Central memory CD8-positive, alpha-beta T cell (primary cell): ENCODE measurements at regions not wholly inside any gene's neighbourhood (a gene's known extent, or its start where the extent isn't known, plus 50 kb on each side); places are given as distances from the start of the nearest gene placed in this dataset.
"Not testable (repeated sequence)": the region's sequence is repeated elsewhere in the genome, so short reads cannot be mapped to it uniquely, and the experiment has no call there.

Source experiments
- ATAC-seq: fragments of 150-1000 bp; cut with Tn5 transposase; replicated peaks from 2 replicates; pipeline ENCODE4 v1.10.0; 2022; ENCODE audit warnings: mild to moderate bottlenecking, moderate FRiP score, moderate number of reproducible peaks; ENCODE audit not compliant: poor library complexity, severe bottlenecking; ENCODE audit errors: extremely low read depth
- DNase-seq, 2 donors: peaks; one replicate each; pipeline ENCODE4 v3.0.0; 2021; ENCODE audit warnings: low spot score in 2 of 2
- H3K27ac Mint-ChIP-seq: one replicate; pipeline ENCODE4 v1.8.0; 2022; ENCODE audit warnings: low read depth, mild to moderate bottlenecking, moderate library complexity, mixed read lengths
- H3K27me3 Mint-ChIP-seq: one replicate; pipeline ENCODE4 v1.8.0; 2022; ENCODE audit warnings: mixed read lengths
- H3K36me3 Mint-ChIP-seq: one replicate; pipeline ENCODE4 v1.8.0; 2022; ENCODE audit warnings: mild to moderate bottlenecking, moderate library complexity, mixed read lengths; ENCODE audit not compliant: insufficient read depth
- H3K4me1 Mint-ChIP-seq: one replicate; pipeline ENCODE4 v1.8.0; 2022; ENCODE audit warnings: mixed read lengths
- H3K4me3 Mint-ChIP-seq: one replicate; pipeline ENCODE4 v1.8.0; 2022; ENCODE audit warnings: mild to moderate bottlenecking, moderate library complexity, mixed read lengths
- H3K9me3 Mint-ChIP-seq: one replicate; pipeline ENCODE4 v1.8.0; 2022; ENCODE audit warnings: mixed read lengths

DNA sequence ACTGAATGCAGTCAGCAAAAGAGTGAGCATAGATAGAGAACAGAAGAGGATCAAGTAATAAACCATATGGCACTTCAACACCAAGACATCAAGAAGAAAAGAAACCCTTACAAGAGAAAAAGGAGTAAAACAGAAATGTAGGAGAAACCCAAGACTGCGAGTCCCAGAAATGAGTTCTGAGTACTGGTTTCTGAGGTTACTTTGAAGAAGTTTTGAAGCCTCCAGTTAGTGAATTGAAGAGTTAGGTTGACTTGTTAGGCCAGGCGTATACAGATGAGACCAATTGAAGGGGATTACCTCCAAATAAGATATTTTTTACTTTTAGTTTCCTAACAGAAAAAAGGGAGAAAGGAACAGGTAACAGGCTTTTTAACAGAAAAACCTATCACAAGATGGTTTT is 162.2 kb upstream of the SSTR1 start:
- Mint-ChIP-seq H3K4me3 (no peak overlapping the region), H3K27me3 (no peaks in the 10 kb centered on the region), H3K9me3 (peaks cover 9% of the 10 kb centered on the region), H3K27ac (no peak overlapping the region), H3K4me1 (no peaks in the 10 kb centered on the region), H3K36me3 (no peaks in the 10 kb centered on the region)
- DNase-seq (no peak), ATAC-seq (no peak)

DNA sequence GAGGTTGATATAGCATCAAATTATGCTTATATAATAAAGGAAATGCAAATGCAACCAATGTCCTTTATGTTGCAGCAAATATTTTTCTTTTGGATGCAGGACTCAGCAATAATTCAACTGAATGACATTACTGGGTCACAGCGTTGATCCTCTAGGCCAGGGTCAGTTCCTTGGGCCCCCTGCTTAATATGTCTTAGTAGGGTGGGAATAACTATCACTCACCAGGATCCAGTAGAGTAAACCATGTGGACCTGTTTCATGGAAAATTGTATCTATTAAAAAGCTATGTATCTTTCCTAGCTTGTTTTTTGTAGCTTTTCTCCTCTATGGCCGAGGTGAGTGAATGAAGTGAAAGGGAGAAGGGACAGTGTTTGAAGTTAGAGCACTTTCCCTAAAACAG is 161.5 kb upstream of the SSTR1 start:
- ATAC-seq (no peak), DNase-seq (no peak)
- no peaks in the 10 kb centered on the region for H3K27me3 Mint-ChIP-seq
- no peak overlapping the region for H3K4me3 Mint-ChIP-seq
- H3K27ac Mint-ChIP-seq, result no peak overlapping the region
- H3K4me1 Mint-ChIP-seq, result no peaks in the 10 kb centered on the region
- peaks cover 9% of the 10 kb centered on the region for H3K9me3 Mint-ChIP-seq
- no peaks in the 10 kb centered on the region for H3K36me3 Mint-ChIP-seq

DNA sequence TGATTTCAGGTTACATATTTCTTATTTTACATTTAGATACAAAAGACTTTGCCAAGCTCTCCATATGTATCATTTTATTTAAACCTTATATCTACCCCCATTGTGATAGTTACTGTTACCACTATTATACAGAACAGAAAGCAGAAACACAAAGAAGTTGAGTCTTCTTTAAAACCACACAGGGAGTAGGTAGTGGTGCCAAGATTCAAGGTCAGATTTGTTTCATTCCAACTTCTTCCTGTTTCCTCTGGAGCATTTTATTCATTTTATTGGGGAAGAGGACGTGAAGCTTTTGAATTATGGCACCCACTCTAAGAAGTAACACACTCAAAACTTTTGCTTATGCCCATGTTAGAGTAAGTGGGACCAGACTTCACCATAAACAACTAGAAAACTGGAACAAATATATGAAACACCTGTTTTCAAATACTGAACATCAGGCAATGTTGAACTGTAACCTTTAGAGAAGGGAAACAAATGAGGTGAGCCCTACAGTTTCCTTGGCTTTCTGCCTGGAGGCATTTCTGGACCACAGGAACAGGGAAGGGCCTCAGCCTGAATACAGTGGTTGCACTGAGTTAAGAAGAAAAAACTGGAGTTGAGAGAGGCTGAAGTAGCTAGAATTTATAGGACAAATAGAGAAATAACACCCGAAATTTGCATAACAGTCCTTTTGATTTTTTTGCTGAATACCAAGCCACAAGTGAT is 160.4 kb upstream of the SSTR1 start:
- no peak for ATAC-seq
- Mint-ChIP-seq H3K36me3 (no peaks in the 10 kb centered on the region), H3K27ac (no peak overlapping the region), H3K27me3 (no peaks in the 10 kb centered on the region), H3K9me3 (peaks cover 9% of the 10 kb centered on the region), H3K4me1 (no peaks in the 10 kb centered on the region), H3K4me3 (no peak overlapping the region)
- no peak for DNase-seq

DNA sequence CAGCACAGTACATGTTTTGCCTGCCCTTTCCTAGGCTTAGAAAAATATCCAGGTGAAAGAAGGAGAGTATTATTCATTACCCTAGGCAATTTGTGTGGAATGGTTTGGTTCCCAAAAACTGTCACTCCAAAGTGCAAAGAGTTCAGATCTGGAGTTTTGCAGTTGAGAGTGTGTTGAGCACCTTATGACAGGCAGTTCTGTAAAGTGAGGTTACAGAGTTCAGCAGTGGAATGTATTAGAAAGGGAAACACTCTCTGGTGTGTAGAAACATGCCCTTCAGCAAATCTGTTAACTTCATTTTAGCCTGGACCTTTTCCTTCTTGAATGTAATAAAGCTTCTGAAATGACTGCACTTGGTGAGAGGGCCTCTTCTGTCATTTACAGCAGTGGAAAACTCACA is 154.0 kb upstream of the SSTR1 start:
- Mint-ChIP-seq H3K4me1 (no peaks in the 10 kb centered on the region), H3K27ac (no peak overlapping the region), H3K9me3 (peaks cover 5% of the 10 kb centered on the region), H3K4me3 (no peak overlapping the region), H3K36me3 (no peaks in the 10 kb centered on the region), H3K27me3 (no peaks in the 10 kb centered on the region)
- no peak for ATAC-seq
- no peak for DNase-seq

DNA sequence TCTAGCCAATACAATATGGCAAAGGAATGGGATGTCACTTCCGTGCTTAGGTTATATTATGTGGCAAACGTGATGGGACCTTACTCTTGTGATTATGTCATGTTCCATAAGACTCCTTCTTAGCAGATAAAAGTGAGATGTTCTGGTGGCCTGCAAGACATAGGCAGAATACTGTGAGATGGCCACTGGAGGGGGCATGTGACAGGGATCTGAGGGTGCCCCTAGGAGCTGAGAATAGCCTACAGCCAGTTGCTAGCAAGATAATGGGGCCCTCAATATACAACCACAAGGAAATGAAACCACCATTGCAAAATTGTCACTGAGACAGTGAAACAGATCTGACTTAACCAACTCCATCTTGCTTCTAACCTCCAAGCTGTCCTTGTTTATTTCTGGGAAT is 151.4 kb upstream of the SSTR1 start:
- peak; percentile 52 for ATAC-seq
- no peak for DNase-seq
- no peaks in the 10 kb centered on the region for H3K4me1 Mint-ChIP-seq
- no peaks in the 10 kb centered on the region for H3K27me3 Mint-ChIP-seq
- no peak overlapping the region for H3K4me3 Mint-ChIP-seq
- H3K27ac Mint-ChIP-seq, result no peak overlapping the region
- no peaks in the 10 kb centered on the region for H3K36me3 Mint-ChIP-seq
- no peaks in the 10 kb centered on the region for H3K9me3 Mint-ChIP-seq

DNA sequence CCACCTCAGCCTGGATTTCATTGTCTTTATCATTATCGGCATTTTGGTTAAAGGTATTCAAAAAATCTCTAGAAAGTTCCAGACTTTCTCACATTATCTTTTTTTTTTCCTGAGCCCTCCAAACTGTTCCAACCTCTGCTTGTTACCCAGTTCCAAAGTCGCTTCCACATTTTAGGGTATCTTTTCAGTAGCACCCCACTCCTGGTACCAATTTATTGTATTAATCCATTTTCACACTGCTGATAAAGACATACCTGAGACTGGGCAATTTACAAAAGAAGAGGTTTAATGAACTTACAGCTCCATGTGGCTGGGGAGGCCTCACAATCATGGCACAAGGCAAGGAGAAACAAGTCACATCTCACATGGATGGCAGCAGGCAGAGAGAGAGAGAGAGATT is 145.5 kb upstream of the SSTR1 start:
- ATAC-seq, H3K9me3 Mint-ChIP-seq, H3K4me3 Mint-ChIP-seq, H3K36me3 Mint-ChIP-seq, DNase-seq, H3K27me3 Mint-ChIP-seq, H3K27ac Mint-ChIP-seq: not testable (repeated sequence)
- H3K4me1 Mint-ChIP-seq, result peaks cover 18% of the 10 kb centered on the region

DNA sequence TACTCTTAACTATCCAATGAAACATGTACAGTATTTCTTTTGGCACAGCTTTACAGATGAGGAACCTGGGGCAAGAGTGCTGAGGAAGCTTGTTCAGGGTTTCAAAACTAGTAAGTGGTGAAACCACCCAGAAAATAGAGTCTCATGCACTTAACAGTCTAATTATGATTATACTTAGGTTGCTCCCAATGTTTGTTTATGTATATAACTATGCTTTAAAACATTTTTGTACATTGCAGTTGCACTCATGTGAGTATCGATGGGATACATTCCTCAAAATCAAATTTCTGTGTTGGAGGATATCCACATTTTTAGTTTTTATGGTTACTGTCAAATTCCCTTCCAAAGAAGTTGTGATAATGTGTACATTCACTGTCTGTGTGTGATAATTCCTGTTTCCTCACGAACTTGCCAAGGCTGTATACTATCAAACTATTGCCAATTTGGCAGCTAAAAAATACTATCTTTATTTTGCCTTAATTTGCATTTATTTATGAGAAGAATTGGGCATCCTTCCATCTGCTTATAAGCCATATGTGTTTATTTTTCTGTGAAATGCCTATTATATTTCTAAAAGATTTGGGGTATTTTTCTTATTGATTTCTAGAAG is 143.9 kb upstream of the SSTR1 start:
- no peaks in the 10 kb centered on the region for H3K27me3 Mint-ChIP-seq
- no peak for DNase-seq
- no peak for ATAC-seq
- peaks cover 5% of the 10 kb centered on the region for H3K36me3 Mint-ChIP-seq
- no peak overlapping the region for H3K4me3 Mint-ChIP-seq
- no peak overlapping the region for H3K27ac Mint-ChIP-seq
- H3K9me3 Mint-ChIP-seq, result peaks cover 8% of the 10 kb centered on the region
- H3K4me1 Mint-ChIP-seq, result peaks cover 18% of the 10 kb centered on the region

DNA sequence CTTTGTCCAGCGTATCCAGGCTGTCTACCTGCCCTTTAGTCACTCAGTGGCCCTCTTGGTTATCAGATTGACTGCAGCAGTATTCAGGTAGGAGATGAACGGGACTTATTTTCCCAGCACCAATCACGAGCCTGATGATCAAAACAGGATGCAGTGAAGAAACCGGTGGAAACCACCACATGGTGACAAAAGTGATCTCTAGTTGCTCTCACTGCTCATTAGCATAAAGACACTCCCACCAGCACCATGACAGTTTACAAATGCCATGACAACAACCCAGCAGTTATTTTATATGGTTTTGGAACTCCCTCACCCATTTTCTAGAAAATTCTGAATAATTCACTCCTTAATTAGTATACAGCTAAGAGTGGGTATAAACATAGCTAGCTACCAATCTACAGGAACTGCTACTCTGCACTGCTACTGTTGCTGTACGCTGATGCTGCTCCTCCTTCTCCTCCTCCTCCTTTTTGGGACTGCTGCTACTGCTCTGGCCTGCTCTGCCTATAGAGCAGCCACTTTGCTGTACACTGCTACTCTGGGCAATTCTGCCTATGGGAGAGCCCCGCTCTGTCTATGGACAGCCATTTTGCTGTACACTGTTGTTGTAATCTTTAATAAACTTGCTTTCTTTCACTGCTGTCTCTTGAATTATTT is 142.5 kb upstream of the SSTR1 start:
- Mint-ChIP-seq H3K27me3 (no peaks in the 10 kb centered on the region), H3K9me3 (peaks cover 8% of the 10 kb centered on the region), H3K4me1 (peaks cover 28% of the 10 kb centered on the region), H3K27ac (peak overlapping the region; percentile 93), H3K36me3 (peaks cover 6% of the 10 kb centered on the region), H3K4me3 (peak overlapping the region; percentile 68)
- DNase-seq (peak in 1 of 2 donors; percentile 69), ATAC-seq (peak; percentile 97)

DNA sequence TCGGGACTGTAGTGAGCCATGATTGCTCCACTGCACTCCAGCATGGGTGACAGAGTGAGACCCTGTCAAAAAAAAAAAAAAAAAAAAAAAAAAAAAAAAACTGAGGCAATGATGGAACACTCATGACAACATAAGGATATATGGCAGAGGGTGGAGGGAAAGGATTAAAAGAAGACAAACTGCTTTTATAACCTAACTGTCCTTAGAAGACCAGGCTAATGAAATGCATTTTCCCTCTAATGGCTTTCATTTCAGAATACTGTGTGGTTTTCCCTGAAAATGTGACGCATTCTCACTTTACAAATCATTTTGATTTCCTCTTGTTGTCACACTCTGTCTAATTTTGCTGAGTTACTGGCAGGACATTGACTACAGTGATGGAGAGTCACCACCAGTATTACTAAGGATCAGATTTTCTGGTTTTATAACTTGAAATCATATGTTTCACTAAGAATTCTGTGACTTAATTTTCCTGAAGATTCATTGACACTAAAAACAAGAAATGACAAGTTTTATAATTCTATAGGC is 137.6 kb upstream of the SSTR1 start:
- no peak for DNase-seq
- Mint-ChIP-seq H3K36me3 (peaks cover 16% of the 10 kb centered on the region), H3K9me3 (no peaks in the 10 kb centered on the region), H3K27ac (peak overlapping the region; percentile 1), H3K27me3 (no peaks in the 10 kb centered on the region), H3K4me1 (peaks cover 55% of the 10 kb centered on the region), H3K4me3 (no peak overlapping the region)
- no peak for ATAC-seq

DNA sequence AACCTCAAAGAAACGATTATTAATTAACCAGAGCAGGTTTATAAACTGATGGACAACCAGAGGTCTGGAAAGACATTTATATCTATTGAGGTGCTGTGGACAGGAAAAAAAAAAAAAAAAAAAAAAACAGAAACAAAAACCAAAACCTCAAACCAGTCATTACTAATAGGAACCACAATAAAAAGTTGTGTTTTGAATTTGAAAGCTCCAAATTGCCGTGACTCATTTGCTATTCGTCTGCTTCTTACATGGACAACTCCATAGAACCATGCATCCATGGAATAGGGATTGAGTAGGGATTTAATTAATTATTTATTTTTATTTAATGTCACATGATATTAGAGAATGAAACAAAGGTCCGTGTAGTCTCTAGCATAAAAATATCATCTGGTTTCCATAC is 134.1 kb upstream of the SSTR1 start:
- peaks cover 57% of the 10 kb centered on the region for H3K4me1 Mint-ChIP-seq
- peak overlapping the region; percentile 68 for H3K4me3 Mint-ChIP-seq
- no peak for DNase-seq
- no peaks in the 10 kb centered on the region for H3K9me3 Mint-ChIP-seq
- H3K27me3 Mint-ChIP-seq, result no peaks in the 10 kb centered on the region
- H3K36me3 Mint-ChIP-seq, result peaks cover 17% of the 10 kb centered on the region
- peak overlapping the region; percentile 94 for H3K27ac Mint-ChIP-seq
- peak; percentile 10 for ATAC-seq

DNA sequence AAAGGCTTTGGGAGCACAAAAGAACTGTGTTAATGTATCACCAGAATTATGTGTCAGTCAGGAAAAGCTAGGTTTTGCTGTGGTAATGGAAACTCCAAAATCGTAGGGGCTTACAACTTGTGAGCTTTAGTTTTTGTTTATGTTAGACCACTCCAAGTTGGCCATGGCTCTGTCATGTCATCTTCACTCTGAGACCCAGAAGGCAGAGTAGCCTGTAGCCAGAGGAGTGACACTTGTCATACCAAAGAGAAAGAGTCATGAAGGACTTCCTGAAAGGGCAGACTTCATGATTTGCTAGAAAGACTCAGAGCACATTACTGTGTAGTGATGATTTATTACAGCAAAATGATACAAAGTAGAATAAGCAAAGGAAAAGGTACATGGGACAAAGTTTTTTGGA is 133.6 kb upstream of the SSTR1 start:
- H3K36me3 Mint-ChIP-seq, result peaks cover 17% of the 10 kb centered on the region
- no peak for ATAC-seq
- H3K27me3 Mint-ChIP-seq, result no peaks in the 10 kb centered on the region
- H3K9me3 Mint-ChIP-seq, result no peaks in the 10 kb centered on the region
- DNase-seq, result no peak
- H3K4me1 Mint-ChIP-seq, result peaks cover 62% of the 10 kb centered on the region
- H3K27ac Mint-ChIP-seq, result peak overlapping the region; percentile 94
- peak overlapping the region; percentile 68 for H3K4me3 Mint-ChIP-seq

DNA sequence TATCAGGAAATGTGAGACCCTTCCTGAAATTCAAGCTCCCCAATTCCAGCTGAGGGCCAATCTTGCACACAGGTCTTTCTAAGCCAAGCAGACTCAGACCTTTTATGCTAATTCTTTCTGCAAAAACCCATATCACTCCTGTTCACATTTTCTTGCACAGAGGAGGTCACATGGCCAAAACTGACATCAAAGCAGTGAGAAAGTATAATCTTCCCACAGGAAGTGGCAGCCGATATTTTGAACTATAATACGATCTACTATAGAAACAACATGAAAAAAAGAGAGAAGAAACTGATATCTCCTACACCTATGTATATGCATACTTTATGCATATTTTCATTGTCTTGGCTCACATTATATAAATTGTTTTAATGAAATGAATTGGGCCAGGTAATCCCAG is 132.9 kb upstream of the SSTR1 start:
- Mint-ChIP-seq H3K27ac (peak overlapping the region; percentile 94), H3K27me3 (no peaks in the 10 kb centered on the region), H3K4me3 (peak overlapping the region; percentile 68), H3K4me1 (peaks cover 61% of the 10 kb centered on the region), H3K9me3 (no peaks in the 10 kb centered on the region), H3K36me3 (peaks cover 17% of the 10 kb centered on the region)
- ATAC-seq, result peak; percentile 50
- DNase-seq, result peak in 1 of 2 donors; percentile 47

DNA sequence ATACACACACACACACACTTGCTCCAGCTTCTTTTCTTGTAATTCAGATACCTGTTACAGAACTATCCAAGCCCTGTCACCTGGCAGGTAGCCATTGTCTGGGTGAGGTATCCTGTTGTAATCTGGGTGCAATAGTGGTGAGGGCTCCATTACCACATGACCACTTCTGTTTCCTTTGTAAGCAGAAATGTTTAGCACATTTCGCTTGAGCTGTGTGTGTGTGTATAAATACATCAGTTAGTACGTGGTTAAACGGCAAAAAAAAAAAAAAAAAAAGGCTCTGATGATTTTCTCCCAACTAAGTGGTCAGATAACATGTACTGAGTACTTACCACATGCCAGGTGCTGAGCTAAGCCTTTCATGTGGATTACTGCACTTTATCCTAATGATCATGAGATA is 129.3 kb upstream of the SSTR1 start:
- peak; percentile 87 for ATAC-seq
- peak in 1 of 2 donors; percentile 72 for DNase-seq
- H3K27me3 Mint-ChIP-seq, result no peaks in the 10 kb centered on the region
- no peaks in the 10 kb centered on the region for H3K9me3 Mint-ChIP-seq
- peaks cover 16% of the 10 kb centered on the region for H3K36me3 Mint-ChIP-seq
- peak overlapping the region; percentile 64 for H3K4me3 Mint-ChIP-seq
- H3K27ac Mint-ChIP-seq, result peak overlapping the region; percentile 83
- H3K4me1 Mint-ChIP-seq, result peaks cover 44% of the 10 kb centered on the region
